ENCODE measurements at regions not wholly inside any gene's neighbourhood (a gene's known extent, or its start where the extent isn't known, plus 50 kb on each side); places are given as distances from the start of the nearest gene placed in this dataset.
A peak's percentile ranks its signal among the peaks of the same experiment; 100 is the strongest.

GRCh38 chr20:60986506-60987156 lies 265.4 kb upstream of the CDH4 start:
- no peaks in the 10 kb centered on the region for H3K4me1 Mint-ChIP-seq (ENCODE audit: unreplicated experiment)
- TF ChIP-seq CTCF (IDR thresholded peaks at IDR 0.05), result no peak
- no peaks in the 10 kb centered on the region for H3K27me3 Mint-ChIP-seq (ENCODE audit: unreplicated experiment)
- H3K4me3 Mint-ChIP-seq (ENCODE audit: unreplicated experiment), result no peak overlapping the region
- no peak overlapping the region for H3K27ac Mint-ChIP-seq (ENCODE audit: unreplicated experiment)
- H3K36me3 Mint-ChIP-seq (ENCODE audit: unreplicated experiment), result no peaks in the 10 kb centered on the region
- peaks cover 16% of the 10 kb centered on the region for H3K9me3 Mint-ChIP-seq (ENCODE audit: unreplicated experiment)
- no peak for DNase-seq (ENCODE audit: extremely low spot score, unreplicated experiment)

- no peaks in the 10 kb centered on the region for H3K4me1 Mint-ChIP-seq (ENCODE audit: unreplicated experiment)
Observed at GRCh38 chr20:60990061-60990460, 262.0 kb upstream of the CDH4 start.

GRCh38 chr20:60990643-60991042 lies 261.4 kb upstream of the CDH4 start:
- Mint-ChIP-seq H3K27me3 (ENCODE audit: unreplicated experiment) (no peaks in the 10 kb centered on the region), H3K4me1 (ENCODE audit: unreplicated experiment) (no peaks in the 10 kb centered on the region), H3K36me3 (ENCODE audit: unreplicated experiment) (no peaks in the 10 kb centered on the region), H3K4me3 (ENCODE audit: unreplicated experiment) (no peak overlapping the region), H3K9me3 (ENCODE audit: unreplicated experiment) (peaks cover 18% of the 10 kb centered on the region), H3K27ac (ENCODE audit: unreplicated experiment) (no peak overlapping the region)
- TF ChIP-seq CTCF (IDR thresholded peaks at IDR 0.05), result no peak
- no peak for DNase-seq (ENCODE audit: extremely low spot score, unreplicated experiment)

More at GRCh38 chr20:60990061-60990460, 262.0 kb upstream of the CDH4 start:
- Mint-ChIP-seq H3K27ac (ENCODE audit: unreplicated experiment) (no peak overlapping the region), H3K36me3 (ENCODE audit: unreplicated experiment) (no peaks in the 10 kb centered on the region), H3K9me3 (ENCODE audit: unreplicated experiment) (peaks cover 18% of the 10 kb centered on the region), H3K4me3 (ENCODE audit: unreplicated experiment) (no peak overlapping the region), H3K27me3 (ENCODE audit: unreplicated experiment) (no peaks in the 10 kb centered on the region)
- DNase-seq (ENCODE audit: extremely low spot score, unreplicated experiment), result no peak
- TF ChIP-seq CTCF (IDR thresholded peaks at IDR 0.05), result no peak

GRCh38 chr20:60993433-60994044 lies 258.5 kb upstream of the CDH4 start:
- Mint-ChIP-seq H3K27me3 (ENCODE audit: unreplicated experiment) (no peaks in the 10 kb centered on the region), H3K4me1 (ENCODE audit: unreplicated experiment) (no peaks in the 10 kb centered on the region), H3K4me3 (ENCODE audit: unreplicated experiment) (no peak overlapping the region), H3K9me3 (ENCODE audit: unreplicated experiment) (peaks cover 10% of the 10 kb centered on the region), H3K27ac (ENCODE audit: unreplicated experiment) (no peak overlapping the region), H3K36me3 (ENCODE audit: unreplicated experiment) (no peaks in the 10 kb centered on the region)
- DNase-seq (ENCODE audit: extremely low spot score, unreplicated experiment), result no peak
- peak; percentile 12 for TF ChIP-seq CTCF (IDR thresholded peaks at IDR 0.05)

GRCh38 chr20:60999250-60999649 lies 252.8 kb upstream of the CDH4 start:
- DNase-seq (ENCODE audit: extremely low spot score, unreplicated experiment), result no peak
- H3K36me3 Mint-ChIP-seq (ENCODE audit: unreplicated experiment), result no peaks in the 10 kb centered on the region
- TF ChIP-seq CTCF (IDR thresholded peaks at IDR 0.05), result no peak
- H3K27ac Mint-ChIP-seq (ENCODE audit: unreplicated experiment), result no peak overlapping the region
- H3K9me3 Mint-ChIP-seq (ENCODE audit: unreplicated experiment), result no peaks in the 10 kb centered on the region
- no peaks in the 10 kb centered on the region for H3K27me3 Mint-ChIP-seq (ENCODE audit: unreplicated experiment)
- H3K4me1 Mint-ChIP-seq (ENCODE audit: unreplicated experiment), result no peaks in the 10 kb centered on the region
- no peak overlapping the region for H3K4me3 Mint-ChIP-seq (ENCODE audit: unreplicated experiment)
